ENCODE measurements at regions not wholly inside any gene's neighbourhood (a gene's known extent, or its start where the extent isn't known, plus 50 kb on each side); places are given as distances from the start of the nearest gene placed in this dataset.

- TF ChIP-seq CTCF (IDR thresholded peaks at IDR 0.05; ENCODE audit: insufficient read depth, low read length), result no peak
- no peak for TF ChIP-seq POLR2AphosphoS5 (IDR thresholded peaks at IDR 0.05; ENCODE audit: low read depth)
- TF ChIP-seq SPI1 (IDR thresholded peaks at IDR 0.05; ENCODE audit: borderline replicate concordance, low read depth), result no peak
- TF ChIP-seq GABPA (IDR thresholded peaks at IDR 0.05; ENCODE audit: low read depth), result no peak
These were observed 1026.6 kb upstream of the MAP3K7 start for GRCh38 chr6:91613481-91613880.
